ENCODE measurements at regions not wholly inside any gene's neighbourhood (a gene's known extent, or its start where the extent isn't known, plus 50 kb on each side); places are given as distances from the start of the nearest gene placed in this dataset.

DNA sequence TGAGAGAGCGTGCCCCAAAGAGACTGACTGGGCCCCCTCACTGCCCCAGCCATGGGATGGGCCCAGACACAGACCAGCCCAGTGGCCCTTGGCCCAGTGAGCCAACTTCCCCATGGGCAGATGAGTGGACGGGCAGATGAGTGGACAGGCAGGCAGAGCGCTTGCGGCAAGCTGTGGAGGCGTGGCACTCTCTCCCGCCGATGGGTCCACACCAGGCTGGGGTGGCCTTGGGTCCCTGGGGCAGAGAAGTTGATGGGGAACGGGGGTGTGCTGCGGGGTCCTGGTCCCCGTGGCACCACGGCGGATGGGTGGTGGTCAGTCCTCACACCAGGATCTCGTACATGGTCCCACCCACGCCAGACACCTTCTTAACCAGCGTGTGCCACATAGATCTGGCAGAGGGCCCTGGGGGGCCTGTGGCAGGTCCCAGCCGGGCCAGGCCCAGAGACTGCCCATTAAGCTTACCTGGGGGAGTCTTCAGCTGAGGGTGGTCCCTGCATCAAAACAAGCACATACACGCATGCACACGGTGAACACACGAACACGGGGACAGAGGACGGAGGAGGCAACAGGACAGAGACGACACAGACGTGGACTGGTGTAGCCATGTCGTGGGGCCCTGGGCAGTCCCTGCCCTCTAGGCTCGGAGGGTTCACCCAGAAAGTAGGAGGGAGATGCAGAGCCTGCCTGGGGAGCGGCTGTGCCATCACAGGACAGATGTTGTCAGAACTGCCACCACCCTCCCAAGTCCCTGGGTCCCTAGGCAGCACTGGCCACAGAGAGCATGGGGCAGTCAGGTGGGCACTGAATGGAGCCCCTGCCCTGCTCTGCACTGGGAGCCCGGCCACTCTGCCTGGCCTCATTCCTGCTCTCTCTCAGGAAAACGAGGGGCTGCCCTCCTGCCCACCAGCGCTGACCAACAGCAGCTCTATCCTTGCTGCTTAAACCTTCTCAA, 182.2 kb downstream of the IGLL1 start:
- DNase-seq (ENCODE audit: low read depth), result no peak
- H3K4me3 ChIP-seq (replicated peaks; ENCODE audit: low read depth, low read length), result no peak overlapping the region
- TF ChIP-seq CTCF (IDR thresholded peaks at IDR 0.05; ENCODE audit: low read length, missing control alignments), result no peak

GRCh38 chr22:23397008-23397612, 183.0 kb downstream of the IGLL1 start:
- no peak for TF ChIP-seq CTCF (IDR thresholded peaks at IDR 0.05; ENCODE audit: low read length, missing control alignments)
- DNase-seq (ENCODE audit: low read depth), result no peak
- H3K4me3 ChIP-seq (replicated peaks; ENCODE audit: low read depth, low read length), result no peak overlapping the region

DNA sequence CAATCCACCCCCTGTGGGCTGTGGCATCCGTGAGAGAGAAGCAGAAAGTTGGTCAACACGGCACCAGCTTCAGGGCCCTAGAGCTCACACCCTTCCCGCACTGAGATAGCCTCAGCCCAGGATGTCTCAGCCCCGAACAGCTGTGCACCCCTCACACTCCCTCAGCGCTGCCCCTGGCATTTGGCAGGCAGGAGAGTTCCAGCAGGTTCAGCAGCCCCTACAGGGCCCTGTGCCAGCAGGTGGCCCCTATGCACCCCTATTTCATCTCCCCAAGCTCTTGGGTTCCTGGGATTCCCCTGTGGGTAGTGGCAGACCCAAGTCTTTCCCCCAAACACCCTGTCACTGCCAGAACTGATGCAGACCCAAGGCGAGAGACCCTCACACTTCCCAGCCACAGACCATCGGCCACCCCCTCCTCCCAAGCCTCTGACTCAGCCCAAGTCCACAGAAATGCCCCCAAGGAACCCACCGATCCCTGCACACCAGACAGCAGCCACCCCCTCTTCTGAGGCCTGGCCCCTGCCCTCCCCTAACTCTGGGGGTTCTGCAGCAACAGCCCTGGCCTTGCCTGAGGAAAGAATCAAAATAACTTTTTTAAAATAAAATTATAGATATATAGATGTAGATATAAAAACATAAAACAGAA, 183.6 kb downstream of the IGLL1 start:
- H3K4me3 ChIP-seq (replicated peaks; ENCODE audit: low read depth, low read length), result no peak overlapping the region
- no peak for TF ChIP-seq CTCF (IDR thresholded peaks at IDR 0.05; ENCODE audit: low read length, missing control alignments)
- no peak for DNase-seq (ENCODE audit: low read depth)

GRCh38 chr22:23395530-23396361, 184.3 kb downstream of the IGLL1 start:
- H3K4me3 ChIP-seq (replicated peaks; ENCODE audit: low read depth, low read length), result no peak overlapping the region
- TF ChIP-seq CTCF (IDR thresholded peaks at IDR 0.05; ENCODE audit: low read length, missing control alignments), result no peak
- DNase-seq (ENCODE audit: low read depth), result no peak

DNA sequence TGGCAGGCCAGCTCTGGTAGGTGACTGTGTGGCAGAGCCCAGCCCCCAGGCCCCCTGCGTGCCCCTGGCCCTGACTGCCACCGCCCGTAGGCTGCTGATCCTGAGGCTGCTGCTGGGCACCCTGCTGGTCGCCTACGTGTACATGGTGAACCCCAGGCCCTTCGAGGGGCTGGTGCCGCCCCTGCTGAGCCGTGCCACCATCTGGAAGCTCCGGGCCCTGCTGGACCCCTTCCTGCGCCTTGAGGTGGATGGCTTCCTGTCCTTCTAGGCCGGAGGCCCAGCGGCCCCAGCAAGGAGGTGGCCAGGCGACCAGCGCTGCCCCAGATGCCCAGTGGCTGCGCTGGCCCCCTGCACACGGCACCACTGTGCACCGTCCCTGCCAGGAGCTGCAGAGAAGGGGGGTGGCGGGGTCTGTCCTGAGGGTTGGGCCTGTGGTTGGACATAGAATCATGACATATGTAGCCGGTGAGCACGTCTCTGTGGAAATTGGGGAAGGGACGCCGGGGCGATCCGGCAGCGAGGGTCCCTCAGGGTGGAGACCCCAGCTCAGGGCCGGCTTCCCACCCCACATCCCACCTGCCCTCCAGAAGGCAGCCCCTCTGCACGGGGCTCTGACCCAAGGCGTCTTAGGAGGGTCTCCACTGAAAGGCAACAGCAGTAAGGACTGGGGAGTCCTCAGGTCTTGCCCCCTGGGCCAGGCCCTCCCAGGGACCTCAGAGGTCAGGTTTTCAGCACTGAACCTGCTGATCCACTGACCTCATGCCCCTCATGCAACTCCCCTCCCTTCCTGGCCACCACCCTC, 185.4 kb downstream of the IGLL1 start:
- no peak for TF ChIP-seq CTCF (IDR thresholded peaks at IDR 0.05; ENCODE audit: low read length, missing control alignments)
- H3K4me3 ChIP-seq (replicated peaks; ENCODE audit: low read depth, low read length), result no peak overlapping the region
- DNase-seq (ENCODE audit: low read depth), result no peak
